HG02885 (cell line): ENCODE measurements at regions not wholly inside any gene's neighbourhood (a gene's known extent, or its start where the extent isn't known, plus 50 kb on each side); places are given as distances from the start of the nearest gene placed in this dataset.

Experiments used
- ATAC-seq: cut with Tn5 transposase; IDR thresholded peaks from one replicate; pipeline ENCODE4 v1.9.1; 2021; ENCODE audit warnings: mild to moderate bottlenecking; ENCODE audit not compliant: unreplicated experiment, poor library complexity

- ATAC-seq = no peak
Observed at GRCh38 chr2:136251197-136251884, 133.4 kb upstream of the CXCR4 start.

GRCh38 chr2:136250131-136250530, 132.2 kb upstream of the CXCR4 start:
- ATAC-seq = no peak

GRCh38 chr2:136248907-136249306, 131.0 kb upstream of the CXCR4 start:
- no peak for ATAC-seq

GRCh38 chr2:136248242-136248641, 130.3 kb upstream of the CXCR4 start:
- no peak for ATAC-seq

- ATAC-seq = no peak
Observed at GRCh38 chr2:136247204-136247950, 129.4 kb upstream of the CXCR4 start.

GRCh38 chr2:136246086-136246669, 128.2 kb upstream of the CXCR4 start:
- ATAC-seq = peak; percentile 91

- ATAC-seq = no peak
Observed at GRCh38 chr2:136245211-136245610, 127.3 kb upstream of the CXCR4 start.

- no peak for ATAC-seq
Observed at GRCh38 chr2:136244536-136244885, 126.6 kb upstream of the CXCR4 start.

GRCh38 chr2:136243638-136244535, 125.9 kb upstream of the CXCR4 start:
- ATAC-seq = no peak

GRCh38 chr2:136242687-136243277, 124.8 kb upstream of the CXCR4 start:
- ATAC-seq = no peak

GRCh38 chr2:136242100-136242499, 124.2 kb upstream of the CXCR4 start:
- no peak for ATAC-seq

GRCh38 chr2:136239079-136239685, 121.2 kb upstream of the CXCR4 start:
- no peak for ATAC-seq

- ATAC-seq = peak; percentile 84
Observed at GRCh38 chr2:136238286-136239078, 120.5 kb upstream of the CXCR4 start.

GRCh38 chr2:136236019-136236418, 118.1 kb upstream of the CXCR4 start:
- no peak for ATAC-seq

GRCh38 chr2:136235546-136235945, 117.6 kb upstream of the CXCR4 start:
- no peak for ATAC-seq

- no peak for ATAC-seq
Observed at GRCh38 chr2:136234261-136234660, 116.3 kb upstream of the CXCR4 start.

GRCh38 chr2:136233298-136233697, 115.3 kb upstream of the CXCR4 start:
- no peak for ATAC-seq

GRCh38 chr2:136232456-136233172, 114.7 kb upstream of the CXCR4 start:
- no peak for ATAC-seq
